ENCODE measurements at regions not wholly inside any gene's neighbourhood (a gene's known extent, or its start where the extent isn't known, plus 50 kb on each side); places are given as distances from the start of the nearest gene placed in this dataset.

- TF ChIP-seq POLR2A (IDR thresholded peaks at IDR 0.05): no peak
- TF ChIP-seq CTCF (IDR thresholded peaks at IDR 0.05): no peak
These were observed 860.5 kb downstream of the RNF144A start for GRCh38 chr2:7777668-7778067.
